SK-N-MC (cell line): ENCODE measurements at regions not wholly inside any gene's neighbourhood (a gene's known extent, or its start where the extent isn't known, plus 50 kb on each side); places are given as distances from the start of the nearest gene placed in this dataset.

ENCODE experiments used
- EZH2 ChIP-seq: fragments of 200-600 bp; sonication (generic); IDR thresholded peaks from one replicate; pipeline ENCODE4 v1.6.1; 2017; ENCODE audit warnings: antibody characterized with exemption
- FOXP2 ChIP-seq: optimal IDR thresholded peaks from 2 replicates; pipeline ENCODE3; 2011; ENCODE audit warnings: mild to moderate bottlenecking, moderate library complexity; ENCODE audit not compliant: insufficient read depth; ENCODE audit errors: extremely low read length, control extremely low read depth
- POLR2AphosphoS5 ChIP-seq: IDR thresholded peaks from 2 replicates; pipeline ENCODE4 v1.6.1; 2012; ENCODE audit warnings: mild to moderate bottlenecking, low read depth, low read length, borderline replicate concordance

GRCh38 chr2:14398641-14399040, 233.9 kb upstream of the LRATD1 start:
- TF ChIP-seq POLR2AphosphoS5, result no peak
- no peak for TF ChIP-seq EZH2
- TF ChIP-seq FOXP2, result no peak
